Femur (tissue), 1 donor: ENCODE measurements at regions not wholly inside any gene's neighbourhood (a gene's known extent, or its start where the extent isn't known, plus 50 kb on each side); places are given as distances from the start of the nearest gene placed in this dataset.

Experiments used
- DNase-seq: peaks from one replicate; pipeline ENCODE4 v3.0.0-alpha.2; 2017

DNA sequence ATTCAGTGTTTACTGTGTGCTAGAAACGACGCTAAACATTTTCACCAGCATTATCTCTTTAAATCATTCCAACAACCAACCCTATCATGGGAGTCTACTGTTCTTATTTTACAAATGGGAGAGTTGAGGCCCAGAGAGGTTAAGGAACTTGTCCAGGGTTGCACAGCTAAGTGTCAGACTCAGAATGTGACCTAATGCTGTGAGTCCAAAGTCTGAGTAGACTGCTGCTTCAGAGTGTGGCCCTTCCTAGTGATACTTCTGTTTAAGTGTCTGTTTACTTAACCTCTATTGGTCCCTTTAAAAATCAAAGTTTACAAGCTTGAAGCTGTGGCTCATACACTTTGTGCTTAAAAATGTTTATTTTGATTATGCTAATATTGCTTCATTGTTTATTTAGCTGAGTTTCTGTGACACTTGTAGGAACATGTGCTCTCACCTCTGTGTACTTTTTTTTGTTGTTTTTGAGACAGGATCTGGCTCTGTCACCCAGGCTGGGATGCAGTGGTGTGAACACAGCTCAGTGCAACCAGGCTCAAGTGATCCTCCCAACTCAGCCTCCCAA, 84.4 kb upstream of the SYPL1 start:
- no peak for DNase-seq

DNA sequence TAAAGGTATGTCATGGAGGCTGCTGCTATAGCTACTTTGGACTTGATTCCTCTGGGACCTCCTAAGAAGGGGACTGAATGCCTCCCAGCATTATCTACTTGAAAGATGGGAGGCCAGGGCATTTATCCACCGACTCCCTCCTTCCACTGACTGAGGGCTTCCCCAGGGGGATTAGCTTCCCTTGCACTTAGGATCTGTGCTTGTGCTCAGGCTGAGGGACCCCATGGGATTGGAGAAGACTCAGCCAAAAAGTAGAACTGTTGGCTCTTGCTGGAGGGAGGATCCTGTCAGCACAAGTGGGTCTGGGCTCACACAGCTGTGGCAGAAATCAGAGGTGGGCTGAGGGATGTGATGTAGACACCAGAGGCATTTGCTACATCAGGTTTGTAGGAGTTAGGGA, 81.5 kb upstream of the SYPL1 start:
- DNase-seq: no peak

DNA sequence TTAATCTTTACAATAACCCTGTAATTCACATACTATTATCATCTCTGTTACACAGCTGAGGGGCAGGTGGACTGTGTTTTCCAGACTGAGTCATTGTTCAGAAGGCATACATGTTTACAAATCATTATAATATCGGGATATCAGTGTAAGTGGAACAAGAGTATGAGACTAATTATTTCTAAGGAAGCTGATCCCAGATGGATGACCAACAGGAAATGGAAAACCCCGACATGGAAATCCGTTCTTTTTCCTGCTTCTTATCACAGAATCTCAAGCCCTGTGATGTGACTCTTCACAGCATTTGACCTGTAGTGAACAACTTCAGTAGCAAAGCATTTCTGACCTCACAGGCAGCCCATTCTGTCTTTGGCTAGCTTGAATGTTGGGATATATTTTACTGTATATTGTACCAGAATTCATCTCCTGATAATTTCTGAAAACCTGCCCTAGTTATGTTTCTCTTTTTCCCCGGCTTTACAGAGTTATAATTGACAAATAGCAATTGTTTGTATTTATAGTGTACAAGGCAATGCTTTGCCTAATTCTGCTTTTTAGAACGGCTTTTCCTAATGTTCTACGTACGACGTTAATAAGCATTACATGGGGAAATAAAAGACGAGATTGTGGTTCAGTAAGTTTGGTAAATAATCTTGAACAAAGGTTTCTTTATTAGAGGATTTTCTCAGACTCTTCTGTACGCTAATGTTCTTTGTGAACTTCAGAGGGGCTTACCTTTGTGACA, 78.6 kb upstream of the SYPL1 start:
- DNase-seq: no peak

DNA sequence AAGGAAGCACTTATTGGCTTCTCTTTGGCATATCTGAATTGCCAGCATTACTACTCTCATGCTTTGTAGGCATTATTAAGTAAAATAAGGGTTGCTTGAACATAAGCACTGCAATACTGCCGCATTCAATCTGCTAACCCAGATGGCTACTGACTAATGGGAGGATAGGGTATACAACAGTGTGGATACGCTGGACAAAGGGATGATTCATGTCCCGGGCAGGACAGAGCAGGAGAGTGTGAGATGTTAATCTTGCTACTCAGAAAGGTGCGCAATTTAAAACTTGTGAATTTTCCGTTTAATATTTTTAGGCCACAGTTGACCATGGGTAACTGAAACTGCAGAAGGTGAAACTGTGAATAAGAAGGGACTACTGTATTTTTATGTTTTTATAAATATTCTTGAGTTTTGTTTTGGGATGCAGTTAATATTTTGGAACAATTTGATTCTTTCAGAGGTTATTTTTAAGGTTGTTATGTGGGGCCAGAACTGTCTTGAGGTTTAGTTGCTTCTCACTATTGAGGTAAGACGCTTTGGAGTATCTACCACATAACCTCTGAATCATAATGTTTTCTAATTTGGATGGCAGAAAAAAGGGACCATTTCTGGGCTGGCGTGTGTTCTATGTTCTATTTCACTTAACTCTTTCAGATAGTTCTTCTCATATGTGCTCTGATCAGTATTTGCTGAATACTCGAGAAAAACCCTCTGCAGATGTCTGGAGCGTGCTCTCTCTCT, 75.7 kb upstream of the SYPL1 start:
- no peak for DNase-seq

DNA sequence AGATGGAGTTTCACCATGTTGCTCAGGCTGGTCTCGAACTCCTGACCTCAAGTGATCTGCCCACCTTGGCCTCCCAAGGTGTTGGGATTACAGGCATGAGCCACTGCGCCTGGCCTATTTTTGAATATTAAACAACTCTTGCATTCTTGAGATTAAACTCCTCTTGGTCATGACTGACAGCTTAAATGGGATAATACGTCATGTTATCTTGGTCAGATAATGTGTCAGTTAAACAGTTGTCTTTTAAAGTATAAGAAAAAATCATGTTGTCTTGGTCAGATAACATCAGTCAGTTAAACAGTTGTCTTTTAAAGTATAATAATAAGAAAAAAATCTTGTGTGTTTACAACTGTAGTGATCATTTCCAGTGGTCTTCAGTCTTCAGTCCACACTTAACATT, 73.6 kb upstream of the SYPL1 start:
- no peak for DNase-seq

DNA sequence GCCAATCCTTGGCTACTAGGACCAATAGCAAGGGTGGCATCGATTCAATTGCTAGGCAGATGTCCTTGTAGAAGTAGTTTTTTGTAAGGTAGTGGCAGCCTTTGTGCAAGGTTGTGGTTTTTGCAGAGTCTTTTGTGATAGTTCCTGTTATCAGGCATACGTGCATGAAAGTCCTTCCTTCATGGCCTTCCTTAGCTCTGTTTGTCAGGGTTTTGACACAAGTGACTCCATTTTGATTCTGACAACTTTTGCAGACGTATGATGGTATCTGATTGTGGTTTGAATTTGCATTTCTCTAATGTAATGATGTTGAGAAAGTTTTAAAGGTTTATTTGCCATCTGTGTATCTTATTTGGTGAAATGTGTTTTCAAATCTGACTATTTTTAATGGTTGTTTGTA, 71.8 kb upstream of the SYPL1 start:
- no peak for DNase-seq

DNA sequence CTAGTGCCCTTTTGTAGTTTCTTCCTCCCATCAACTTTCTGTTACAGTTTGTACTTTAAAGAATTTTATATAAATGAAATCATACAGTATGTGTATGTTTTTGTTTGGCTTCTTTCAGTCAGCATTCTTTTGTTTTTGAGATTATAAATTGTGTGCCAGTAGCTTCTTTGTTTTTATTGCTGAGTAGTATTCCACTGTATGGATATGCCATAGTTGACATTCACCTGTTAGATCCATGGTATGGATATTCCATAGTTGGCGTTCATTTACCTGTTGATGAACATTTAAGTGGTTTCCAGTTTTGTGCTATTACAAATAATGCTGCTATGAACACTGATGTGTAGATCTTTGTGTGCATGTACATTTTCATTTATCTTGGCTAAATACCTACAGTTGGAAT, 70.8 kb upstream of the SYPL1 start:
- no peak for DNase-seq

DNA sequence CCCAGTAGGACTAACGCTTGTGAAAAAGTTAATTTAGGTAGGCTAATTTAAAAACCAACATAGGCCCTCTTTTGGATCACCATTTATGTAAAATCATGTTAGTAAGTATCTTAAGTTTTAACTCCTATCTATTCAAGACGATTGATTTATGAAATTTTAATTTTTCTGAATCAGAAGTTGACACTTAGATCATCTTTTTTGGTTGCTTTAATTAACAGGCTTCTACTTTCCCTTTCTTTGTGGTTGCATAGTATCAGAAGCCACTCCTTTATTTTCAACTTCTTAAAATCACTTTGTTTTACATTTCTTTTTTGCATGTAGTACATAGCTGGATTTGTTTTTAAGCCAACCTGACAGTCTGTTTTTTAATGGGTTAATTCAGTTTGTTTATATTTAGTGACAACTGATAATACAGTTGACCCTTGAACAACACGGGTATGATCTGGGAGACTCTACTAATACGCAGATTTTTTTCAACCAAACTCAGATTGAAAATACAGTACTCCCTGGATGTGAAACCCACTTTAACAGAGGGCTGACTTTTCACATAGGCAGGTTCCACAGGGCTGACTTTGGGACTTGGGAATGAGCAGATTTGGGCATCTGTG, 69.7 kb upstream of the SYPL1 start:
- no peak for DNase-seq

DNA sequence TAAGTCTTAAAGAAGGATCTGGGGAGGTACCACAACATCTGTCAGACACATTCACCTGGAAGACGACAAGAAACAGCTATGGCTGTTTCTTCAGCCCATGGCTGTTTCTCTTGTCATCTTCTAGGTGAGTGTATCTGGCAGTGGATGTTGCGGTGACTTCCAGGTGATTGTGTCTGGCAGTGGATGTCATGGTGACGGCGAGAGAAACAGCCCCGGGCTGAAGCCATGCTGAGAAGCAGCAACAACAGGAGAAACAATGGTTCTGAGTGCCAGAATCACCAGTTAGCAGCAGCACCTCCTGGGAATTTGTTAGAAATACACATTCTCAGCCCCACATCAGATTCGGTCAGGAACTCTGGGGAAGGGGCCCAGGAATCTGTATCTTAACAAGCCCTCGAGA, 68.6 kb upstream of the SYPL1 start:
- DNase-seq: no peak

DNA sequence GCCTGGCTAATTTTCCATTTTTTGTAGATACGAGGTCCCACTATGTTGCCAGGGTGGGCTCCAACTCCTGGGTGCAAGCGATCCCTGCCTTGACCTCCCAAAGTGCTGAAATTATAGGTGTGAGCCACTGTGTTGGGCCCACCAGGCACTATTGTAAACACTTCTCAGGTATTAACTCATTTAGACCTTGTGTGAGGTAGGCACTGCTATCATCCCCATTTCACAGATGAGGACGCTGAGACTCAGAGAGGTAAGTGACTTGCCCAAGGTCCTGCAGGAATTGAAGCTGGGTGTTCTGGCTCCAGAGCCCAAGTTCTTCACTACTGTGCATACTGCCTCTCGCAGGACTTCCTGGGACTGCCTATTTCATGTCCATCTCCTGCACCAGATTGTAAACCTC, 67.1 kb upstream of the SYPL1 start:
- no peak for DNase-seq

DNA sequence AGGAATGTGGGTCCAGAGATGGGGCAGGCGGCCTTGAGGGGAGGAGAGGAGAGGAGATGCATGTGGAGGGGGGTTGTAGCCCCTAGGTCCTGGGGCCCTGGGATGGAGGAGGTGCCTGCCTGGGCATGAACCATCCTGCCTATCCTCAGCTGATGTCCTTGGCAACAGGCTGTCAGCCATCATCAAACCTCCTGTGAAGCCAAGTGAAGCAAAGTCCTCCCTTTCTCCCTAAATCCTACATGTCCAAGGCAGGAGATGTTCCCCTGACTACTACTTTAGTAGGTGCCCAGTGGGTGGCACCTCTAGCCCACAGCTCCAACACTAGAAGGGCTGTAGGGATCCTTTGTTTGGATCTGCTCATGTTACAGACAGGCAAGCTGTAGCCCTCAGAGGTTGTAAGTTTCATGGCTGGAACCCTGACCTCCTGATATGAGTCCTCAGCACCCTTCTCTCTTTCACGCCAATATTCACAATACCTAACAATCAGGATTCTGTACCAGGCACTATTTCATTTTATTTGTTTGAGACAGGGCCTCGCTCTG, 66.6 kb upstream of the SYPL1 start:
- DNase-seq: no peak

DNA sequence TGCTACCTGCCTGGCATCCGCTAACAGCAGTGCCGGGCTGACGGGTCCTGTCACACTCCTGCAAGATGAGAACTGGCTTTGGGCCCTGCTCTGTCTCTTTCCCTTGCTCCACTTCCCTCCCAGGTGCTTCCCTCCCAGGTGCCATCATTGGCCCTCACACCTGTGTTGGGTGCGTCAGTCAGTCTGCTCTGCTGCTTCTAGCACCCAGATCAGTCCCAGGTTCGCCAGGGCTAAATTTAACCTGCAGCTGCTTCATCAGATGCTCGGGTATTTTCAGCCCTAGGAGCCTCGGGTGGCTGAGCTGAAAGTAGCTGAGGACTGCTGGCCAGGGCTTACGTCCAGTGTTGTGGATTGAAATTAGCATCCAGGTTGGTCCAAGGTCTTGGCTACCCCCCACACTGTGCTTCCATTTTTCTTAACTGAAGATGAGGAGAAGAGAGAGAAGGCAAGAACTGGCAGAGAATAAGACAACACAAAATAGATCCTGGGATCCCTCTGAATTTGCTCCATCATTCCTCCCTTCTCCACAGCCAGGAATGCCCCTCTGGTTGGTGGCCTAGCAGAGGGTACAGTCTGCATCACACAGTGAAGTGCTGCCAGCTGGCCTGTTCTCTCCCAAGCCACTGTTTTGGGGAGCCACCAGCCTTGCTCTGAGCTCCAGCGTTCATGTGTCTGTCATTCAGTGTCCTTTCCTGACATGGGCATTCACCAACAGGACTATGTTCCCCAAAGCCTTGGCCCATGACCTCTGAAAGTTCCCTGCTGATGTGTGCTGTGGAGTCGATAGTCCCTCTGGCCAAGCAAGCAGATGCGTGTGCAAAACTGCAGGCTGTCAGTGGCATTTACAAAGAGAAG, 65.9 kb upstream of the SYPL1 start:
- DNase-seq: no peak

DNA sequence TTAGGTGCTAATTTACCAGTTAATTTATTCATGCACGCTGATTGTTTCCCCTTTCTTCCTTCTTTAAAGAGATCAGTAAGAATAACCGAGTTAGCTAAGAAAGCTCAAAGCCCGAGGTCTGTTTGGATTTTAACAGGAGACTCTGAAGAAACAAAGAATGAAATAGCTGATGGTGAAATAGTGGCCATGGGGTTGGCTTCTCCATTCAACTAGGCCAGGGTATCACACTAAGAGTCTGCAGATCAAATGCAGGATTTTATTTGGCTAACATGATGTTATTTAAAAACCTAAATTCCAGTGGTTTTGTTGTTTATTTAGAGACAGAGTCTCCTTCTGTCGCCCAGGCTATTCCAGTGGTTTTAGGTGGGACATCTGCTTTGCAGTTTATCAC, 65.2 kb upstream of the SYPL1 start:
- DNase-seq: no peak

DNA sequence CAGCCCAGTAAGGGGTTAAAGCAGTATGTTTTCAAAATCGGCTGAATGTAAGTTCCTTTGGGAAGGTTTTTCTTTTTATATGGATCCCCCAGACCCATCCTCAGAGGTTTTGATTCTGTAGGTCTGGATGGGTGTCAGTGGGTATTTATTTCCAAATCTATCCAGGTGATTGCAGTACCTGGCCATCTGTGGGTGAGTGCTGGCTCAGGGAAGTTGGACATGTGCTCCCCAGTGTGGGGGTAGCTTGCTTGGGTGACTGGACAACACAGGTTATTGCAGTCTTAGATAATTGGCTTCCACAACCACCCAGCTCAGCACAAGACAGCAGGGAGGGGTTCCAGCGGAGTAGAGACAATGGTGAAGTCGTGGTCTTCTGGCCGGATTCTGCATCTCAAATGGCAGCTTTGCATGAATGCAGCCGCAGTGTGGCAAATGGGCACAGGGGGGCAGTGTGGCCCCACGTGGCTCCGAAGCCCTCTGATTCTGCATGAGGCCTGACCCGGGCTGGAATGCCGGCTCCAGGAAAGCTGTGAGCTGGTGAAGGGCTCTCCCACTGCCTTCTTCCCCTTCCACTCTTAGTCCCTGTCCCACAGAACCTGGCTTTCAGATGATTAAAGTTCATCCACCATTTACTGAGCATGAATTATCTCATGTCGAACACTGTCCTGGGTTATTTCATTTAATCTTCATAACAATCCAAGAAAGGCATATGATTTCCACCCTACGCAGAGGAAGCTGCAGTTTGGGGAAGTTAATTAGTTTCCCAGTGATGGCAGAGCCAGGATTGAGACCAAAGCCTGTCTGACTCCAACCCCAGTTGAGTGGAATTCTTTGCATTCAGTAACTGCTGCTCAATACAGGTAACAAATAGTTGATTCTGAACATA, 64.5 kb upstream of the SYPL1 start:
- peak; percentile 85 for DNase-seq

DNA sequence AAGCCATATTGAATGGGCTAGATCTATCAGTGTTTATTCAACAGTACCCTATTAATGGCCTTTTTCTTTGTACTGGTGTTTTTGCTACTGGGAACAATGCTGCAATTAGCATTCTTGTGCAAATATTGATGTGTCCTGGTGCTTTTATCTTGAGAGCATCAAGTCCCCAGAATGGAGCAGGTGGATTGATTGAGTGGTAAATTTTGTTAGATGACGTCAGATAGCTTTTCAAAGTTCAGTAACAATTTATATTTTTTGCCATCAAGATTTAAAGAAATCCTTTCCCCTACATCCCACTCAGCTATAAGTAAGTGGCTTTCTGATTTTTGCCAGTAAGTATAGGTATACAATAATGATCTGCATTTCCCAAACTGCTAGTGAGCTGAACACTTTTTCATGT, 63.4 kb upstream of the SYPL1 start:
- DNase-seq: no peak

DNA sequence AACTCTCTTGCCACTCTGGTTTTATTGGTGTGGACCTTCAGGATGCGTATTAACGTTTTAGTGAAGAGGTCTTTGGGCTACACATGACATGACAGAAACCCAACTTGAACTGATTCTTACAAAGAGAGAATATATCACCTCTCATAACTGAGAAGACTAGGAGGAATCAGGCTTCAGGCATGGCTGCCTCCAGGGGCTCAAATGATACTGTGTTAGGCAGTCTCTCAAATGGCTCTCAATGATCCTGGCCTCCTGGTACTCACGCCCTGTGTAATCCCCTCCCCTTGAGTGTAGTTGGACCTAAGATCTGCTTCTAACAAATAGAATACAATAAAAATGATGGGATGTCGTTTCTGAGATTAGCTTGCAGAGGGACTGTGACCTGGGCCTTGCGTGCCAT, 58.5 kb upstream of the SYPL1 start:
- no peak for DNase-seq

DNA sequence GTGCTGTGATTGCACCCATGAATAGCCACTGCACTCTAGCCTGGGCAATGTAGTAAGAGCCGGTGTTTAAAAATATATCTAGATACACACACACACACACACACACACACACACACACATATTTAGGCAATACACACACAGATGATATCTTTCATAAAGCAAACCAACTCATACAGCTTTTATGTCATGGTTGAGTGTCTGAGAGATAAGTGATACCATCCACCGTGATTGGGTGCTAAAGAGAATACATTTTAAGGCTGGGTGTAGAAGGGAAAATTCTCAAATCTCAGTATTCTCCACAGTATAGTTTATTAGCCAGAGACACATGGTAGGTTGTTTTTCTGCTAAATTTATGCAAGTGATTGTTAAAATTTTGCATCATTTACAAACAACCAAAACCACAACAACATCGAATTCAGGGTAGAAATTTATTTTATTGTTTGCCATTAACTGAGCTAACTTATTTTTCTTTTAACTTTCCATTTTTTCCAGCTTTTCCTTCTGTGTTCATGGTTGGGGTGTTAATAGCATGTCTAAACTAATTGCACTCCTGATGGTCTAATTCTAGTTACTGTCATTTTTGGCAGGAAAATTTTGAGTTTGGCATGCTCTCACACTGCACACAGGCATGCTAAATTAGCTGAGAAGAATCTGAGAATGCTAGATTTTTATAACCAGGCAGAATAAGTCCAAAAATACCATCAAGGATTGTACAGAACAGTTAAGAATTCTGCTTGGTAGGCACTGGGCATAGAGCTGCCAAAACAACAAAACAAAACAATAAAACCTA, 57.9 kb upstream of the SYPL1 start:
- DNase-seq: no peak

DNA sequence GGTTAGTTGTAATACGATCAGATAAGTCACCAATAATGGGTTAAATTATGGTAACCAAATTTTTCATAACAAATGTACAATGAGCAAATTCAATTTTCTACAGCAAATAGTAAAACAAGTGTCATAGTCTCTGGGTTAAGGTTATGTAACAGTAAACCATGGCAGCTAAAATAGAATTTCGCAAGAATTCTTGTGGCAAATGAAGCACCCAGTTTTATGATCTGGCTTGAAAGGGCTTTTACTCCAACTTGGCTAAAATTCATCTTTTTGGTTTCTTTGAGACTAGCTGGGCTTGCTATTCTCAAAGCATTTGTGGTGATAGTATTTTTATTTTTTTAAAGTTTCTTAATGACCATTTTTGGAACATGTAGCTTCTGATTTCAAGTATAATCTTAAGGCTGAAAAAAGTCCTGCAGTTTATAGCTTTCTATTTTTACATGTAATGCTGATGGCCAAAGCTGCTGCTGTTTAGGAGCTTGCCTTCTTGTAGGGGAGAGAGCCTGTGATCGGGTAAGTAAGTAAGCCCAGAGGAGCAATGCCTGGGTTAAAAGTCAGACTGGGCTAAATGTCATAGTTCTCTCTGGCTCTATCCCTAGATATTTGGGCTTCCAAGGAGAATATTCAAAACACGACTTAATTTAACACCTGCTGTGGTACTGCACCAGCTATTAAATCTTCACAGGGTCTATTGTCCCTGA, 55.5 kb upstream of the SYPL1 start:
- no peak for DNase-seq

DNA sequence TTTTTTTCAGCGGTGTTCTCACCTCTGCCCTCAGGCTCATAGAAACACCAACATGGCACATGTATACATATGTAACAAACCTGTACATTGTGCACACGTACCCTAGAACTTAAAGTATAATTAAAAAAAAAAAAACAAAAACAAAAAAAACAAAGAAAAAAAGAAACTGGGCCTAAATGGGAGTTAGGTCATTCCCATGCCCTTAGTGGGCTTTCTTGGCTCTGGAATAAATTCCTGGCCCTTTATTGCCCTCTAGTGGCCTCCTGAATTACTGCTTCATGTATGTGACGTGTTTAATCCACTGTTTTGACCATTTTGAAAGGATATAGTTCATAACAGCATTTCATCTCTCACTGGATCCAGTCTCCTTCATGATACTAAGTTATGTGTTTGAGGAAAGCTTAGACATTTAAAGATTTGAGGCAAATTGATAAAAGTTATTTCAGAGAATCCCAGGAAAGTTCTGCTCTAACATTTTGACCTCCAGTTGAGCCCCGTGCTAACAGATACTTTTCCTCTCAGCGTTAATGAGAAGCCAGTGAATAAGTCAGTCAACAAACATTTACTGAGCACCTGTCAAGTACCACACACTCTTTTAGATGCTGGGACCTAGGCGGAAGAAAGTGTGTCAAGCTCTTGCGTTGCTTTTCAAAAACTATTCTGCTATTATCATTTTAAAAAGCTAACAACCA, 54.7 kb upstream of the SYPL1 start:
- DNase-seq: peak; percentile 51

DNA sequence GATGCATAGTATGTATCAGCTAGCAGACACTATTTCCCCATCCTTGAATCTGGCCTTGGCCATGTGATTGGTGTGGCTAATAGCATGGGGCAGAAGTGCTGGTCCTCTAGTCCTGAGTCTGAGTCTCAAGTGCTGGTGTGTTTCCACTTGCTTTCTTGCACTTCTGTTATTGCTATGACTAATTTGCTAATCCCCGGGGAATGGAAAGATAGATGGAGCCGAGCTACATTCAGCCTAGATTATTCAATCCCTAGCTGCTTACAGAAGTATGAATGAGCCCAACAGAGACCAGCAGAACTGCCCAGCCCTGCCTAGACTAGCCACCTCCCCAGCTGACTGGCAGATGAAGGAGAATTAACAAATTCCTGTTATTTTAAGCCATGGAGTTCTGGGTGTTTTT, 53.2 kb upstream of the SYPL1 start:
- DNase-seq: no peak
